Neuronal stem cell (in vitro differentiated cells): ENCODE measurements at regions not wholly inside any gene's neighbourhood (a gene's known extent, or its start where the extent isn't known, plus 50 kb on each side); places are given as distances from the start of the nearest gene placed in this dataset.

ENCODE experiments used
- DNase-seq: peaks from one replicate; pipeline ENCODE4 v3.0.0-alpha.2; 2013; ENCODE audit warnings: low spot score
- H2AFZ ChIP-seq: one replicate; pipeline ENCODE4 v1.6.1; 2013; ENCODE audit warnings: mild to moderate bottlenecking, low read length, inconsistent platforms
- H2AK5ac ChIP-seq: 2 replicates; pipeline ENCODE4 v1.6.1; 2013; ENCODE audit warnings: low read depth, mild to moderate bottlenecking, inconsistent platforms, low read length, moderate library complexity, mixed read lengths
- H2BK120ac ChIP-seq: 2 replicates; pipeline ENCODE4 v1.6.1; 2013; ENCODE audit warnings: low read depth, mild to moderate bottlenecking, inconsistent platforms, low read length, moderate library complexity, mixed read lengths
- H2BK12ac ChIP-seq: one replicate; pipeline ENCODE4 v1.6.1; 2013; ENCODE audit warnings: low read length, inconsistent platforms
- H2BK15ac ChIP-seq: 2 replicates; pipeline ENCODE4 v1.6.1; 2013; ENCODE audit warnings: mild to moderate bottlenecking, low read length, inconsistent platforms, mixed read lengths
- H2BK5ac ChIP-seq: one replicate; pipeline ENCODE4 v1.6.1; 2013; ENCODE audit warnings: inconsistent platforms, mild to moderate bottlenecking, low read length, moderate library complexity
- H3K14ac ChIP-seq: one replicate; pipeline ENCODE4 v1.6.1; 2013; ENCODE audit warnings: low read length, inconsistent platforms
- H3K18ac ChIP-seq: 2 replicates; pipeline ENCODE4 v1.6.1; 2013; ENCODE audit warnings: low read length, inconsistent platforms
- H3K23ac ChIP-seq: 2 replicates; pipeline ENCODE4 v1.6.1; 2013; ENCODE audit warnings: low read depth, mild to moderate bottlenecking, mixed read lengths, low read length, inconsistent platforms; ENCODE audit not compliant: poor library complexity
- H3K27ac ChIP-seq: replicated peaks from 3 replicates; pipeline ENCODE4 v1.5.1; 2013; ENCODE audit warnings: low read length, inconsistent platforms
- H3K27me3 ChIP-seq, 3 experiments: 2 replicates each; pipeline ENCODE4 v1.6.1; 2013; ENCODE audit warnings: low read length in 3 of 3, mild to moderate bottlenecking in 2 of 3, inconsistent platforms in 1 of 3, low read depth in 1 of 3, mixed read lengths in 1 of 3, moderate library complexity in 1 of 3; ENCODE audit not compliant: control insufficient read depth in 3 of 3, insufficient read depth in 3 of 3
- H3K36me3 ChIP-seq, 2 donors: replicated peaks in 1 of 2; 2 replicates each; pipeline ENCODE4 v1.6.1; 2013; ENCODE audit warnings: low read length in 2 of 2; ENCODE audit not compliant: control insufficient read depth in 2 of 2, insufficient read depth in 2 of 2
- H3K4ac ChIP-seq: 2 replicates; pipeline ENCODE4 v1.6.1; 2013; ENCODE audit warnings: inconsistent platforms, mild to moderate bottlenecking, low read length, moderate library complexity
- H3K4me1 ChIP-seq, 2 donors: 1 replicate in 1 of 2; 2 replicates in 1 of 2; pipeline ENCODE4 v1.6.1; 2013; ENCODE audit warnings: low read length in 2 of 2, low read depth in 1 of 2; ENCODE audit not compliant: control insufficient read depth in 2 of 2, insufficient read depth in 1 of 2
- H3K4me2 ChIP-seq: one replicate; pipeline ENCODE4 v1.6.1; 2013; ENCODE audit warnings: mild to moderate bottlenecking, low read length, inconsistent platforms; ENCODE audit not compliant: insufficient read depth, poor library complexity, severe bottlenecking
- H3K4me3 ChIP-seq, 2 donors: 2 replicates each; pipeline ENCODE4 v1.5.1; 2013; ENCODE audit warnings: low read length in 2 of 2, mild to moderate bottlenecking in 2 of 2, inconsistent platforms in 1 of 2, moderate library complexity in 1 of 2
- H3K79me1 ChIP-seq: one replicate; pipeline ENCODE4 v1.6.1; 2013; ENCODE audit warnings: low read depth, mild to moderate bottlenecking, inconsistent platforms, low read length, moderate library complexity
- H3K9ac ChIP-seq: one replicate; pipeline ENCODE4 v1.6.1; 2013; ENCODE audit warnings: mild to moderate bottlenecking, low read depth, low read length, inconsistent platforms; ENCODE audit not compliant: poor library complexity
- H3K9me3 ChIP-seq, 2 donors: replicated peaks in 1 of 2; 2 replicates each; pipeline versions ENCODE3 to v1.6.1; 2013; ENCODE audit warnings: low read length in 2 of 2, mild to moderate bottlenecking in 2 of 2, inconsistent platforms in 1 of 2, low read depth in 1 of 2, mixed read lengths in 1 of 2, moderate library complexity in 1 of 2; ENCODE audit not compliant: control insufficient read depth in 2 of 2, insufficient read depth in 1 of 2
- H4K8ac ChIP-seq: one replicate; pipeline ENCODE4 v1.6.1; 2013; ENCODE audit warnings: low read depth, mild to moderate bottlenecking, inconsistent platforms, low read length, moderate library complexity
- H4K91ac ChIP-seq: one replicate; pipeline ENCODE4 v1.6.1; 2013; ENCODE audit warnings: low read length, low read depth, mild to moderate bottlenecking, inconsistent platforms; ENCODE audit not compliant: poor library complexity
- WGBS, 2 donors: extraction: QIAGEN DNeasy Blood & Tissue Kit; methylation state at CpG; one replicate each; pipeline ENCODE4 v1.1.7; 2013; ENCODE audit warnings: missing lambda C conversion rate in 2 of 2, mixed read lengths in 1 of 2; ENCODE audit not compliant: insufficient read length in 2 of 2, insufficient replicate concordance in 1 of 2; ENCODE audit errors: extremely low coverage in 2 of 2; 5-methylcytosine and 5-hydroxymethylcytosine counted together

- Histone ChIP-seq H2BK15ac (no peak overlapping the region), H3K4me3 (no peak overlapping the region), H3K9ac (no peak overlapping the region), H2BK5ac (no peak overlapping the region), H3K23ac (no peak overlapping the region), H2BK120ac (no peak overlapping the region), H3K79me1 (no peaks in the 10 kb centered on the region), H4K8ac (no peak overlapping the region), H2BK12ac (no peak overlapping the region), H3K4ac (no peak overlapping the region), H2AK5ac (no peak overlapping the region), H4K91ac (no peak overlapping the region), H3K9me3 (no peaks in the 10 kb centered on the region), H3K27me3 (no peaks in the 10 kb centered on the region), H3K4me2 (no peak overlapping the region), H3K18ac (no peak overlapping the region), H3K4me1 (no peaks in the 10 kb centered on the region), H3K36me3 (no peaks in the 10 kb centered on the region), H3K27ac (no peak overlapping the region), H3K14ac (no peak overlapping the region), H2AFZ (no peak overlapping the region)
- DNase-seq, result no peak
Observed at GRCh38 chr17:54028986-54029580, 206.4 kb downstream of the KIF2B start.

GRCh38 chr17:54029986-54030385 is 207.3 kb downstream of the KIF2B start:
- H3K4me3 ChIP-seq, result no peak overlapping the region
- no CpG with 5 or more reads among the region's 5 CpGs for WGBS, 2 donors

DNA sequence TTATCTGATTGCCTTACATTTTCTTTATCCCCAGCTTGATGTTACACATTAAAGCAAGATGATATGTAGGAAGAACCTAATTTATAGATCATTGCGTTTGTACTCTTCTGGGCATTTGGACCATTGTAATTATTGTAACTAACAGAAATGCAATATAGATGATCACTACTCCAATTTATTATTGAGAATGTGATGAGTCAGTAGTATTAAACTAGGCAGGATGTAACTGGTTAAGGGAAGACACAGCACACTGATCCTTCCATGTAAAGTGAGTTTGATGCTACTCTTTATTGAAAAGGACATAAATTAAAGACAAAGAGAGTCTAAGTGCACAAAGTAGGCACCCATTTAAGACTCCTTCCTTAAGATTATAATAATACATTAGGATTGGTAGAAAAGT is 223.8 kb downstream of the KIF2B start:
- Histone ChIP-seq H3K9ac (no peak overlapping the region), H3K4ac (no peak overlapping the region), H2BK5ac (no peak overlapping the region), H3K14ac (no peak overlapping the region), H3K18ac (no peak overlapping the region), H3K36me3 (no peaks in the 10 kb centered on the region), H3K4me3 (no peak overlapping the region), H3K27me3 (no peaks in the 10 kb centered on the region), H4K91ac (no peak overlapping the region), H3K9me3 (peaks cover 5% of the 10 kb centered on the region in 2 donors), H3K27ac (no peak overlapping the region), H3K23ac (no peak overlapping the region), H2AK5ac (no peak overlapping the region), H2AFZ (no peak overlapping the region), H2BK15ac (no peak overlapping the region), H2BK120ac (no peak overlapping the region), H3K4me1 (no peaks in the 10 kb centered on the region), H3K79me1 (no peaks in the 10 kb centered on the region), H2BK12ac (no peak overlapping the region), H4K8ac (no peak overlapping the region), H3K4me2 (no peak overlapping the region)
- no CpG with 5 or more reads among the region's 1 CpG for WGBS, 2 donors
- no peak for DNase-seq

More at GRCh38 chr17:54029986-54030385, 207.3 kb downstream of the KIF2B start:
- no peak overlapping the region for H3K27ac ChIP-seq
- H3K4me1 ChIP-seq, result no peaks in the 10 kb centered on the region
- DNase-seq, result no peak
- H3K79me1 ChIP-seq, result no peaks in the 10 kb centered on the region
- H2BK120ac ChIP-seq, result no peak overlapping the region
- H3K36me3 ChIP-seq, result no peaks in the 10 kb centered on the region
- H3K14ac ChIP-seq, result no peak overlapping the region
- no peak overlapping the region for H3K18ac ChIP-seq
- H3K9me3 ChIP-seq, result no peaks in the 10 kb centered on the region
- H2BK15ac ChIP-seq, result no peak overlapping the region
- no peak overlapping the region for H4K91ac ChIP-seq
- H3K4ac ChIP-seq, result no peak overlapping the region
- no peak overlapping the region for H3K9ac ChIP-seq
- no peak overlapping the region for H2BK12ac ChIP-seq
- no peak overlapping the region for H2AK5ac ChIP-seq
- H4K8ac ChIP-seq, result no peak overlapping the region
- H3K4me2 ChIP-seq, result no peak overlapping the region
- H2BK5ac ChIP-seq, result no peak overlapping the region
- H3K23ac ChIP-seq, result no peak overlapping the region
- no peak overlapping the region for H2AFZ ChIP-seq
- no peaks in the 10 kb centered on the region for H3K27me3 ChIP-seq

DNA sequence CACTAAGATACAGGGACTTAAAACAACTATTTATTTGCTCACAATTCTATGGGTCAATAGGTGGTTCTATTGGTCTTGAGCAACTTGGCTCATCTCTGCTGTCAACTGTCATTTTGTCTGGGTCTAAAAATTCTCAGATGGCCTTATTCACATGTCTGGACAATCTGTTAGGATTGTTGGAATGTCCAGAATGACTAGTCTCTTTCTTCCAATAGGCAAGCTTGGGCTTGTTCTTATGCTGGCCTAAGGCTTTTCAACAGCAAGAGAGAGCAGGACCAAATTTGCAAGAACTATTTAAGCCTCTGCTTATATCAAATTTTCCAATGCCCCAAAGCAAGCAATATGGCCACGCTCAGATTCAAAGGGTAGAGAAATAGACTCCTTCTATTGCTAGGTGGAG is 240.9 kb downstream of the KIF2B start:
- Histone ChIP-seq H3K4me2 (no peak overlapping the region), H3K4me1 (no peaks in the 10 kb centered on the region), H3K4me3 (no peak overlapping the region), H3K18ac (no peak overlapping the region), H3K9me3 (no peaks in the 10 kb centered on the region), H2BK15ac (no peak overlapping the region), H3K36me3 (no peaks in the 10 kb centered on the region), H3K79me1 (no peaks in the 10 kb centered on the region), H3K27ac (no peak overlapping the region), H2AK5ac (no peak overlapping the region), H3K23ac (no peak overlapping the region), H2BK120ac (no peak overlapping the region), H2BK12ac (no peak overlapping the region), H3K4ac (no peak overlapping the region), H4K91ac (no peak overlapping the region), H3K14ac (no peak overlapping the region), H4K8ac (no peak overlapping the region), H2BK5ac (no peak overlapping the region), H3K9ac (no peak overlapping the region), H3K27me3 (no peaks in the 10 kb centered on the region), H2AFZ (no peak overlapping the region)
- DNase-seq, result no peak
- WGBS, 2 donors, result no CpG with 5 or more reads among the region's 1 CpG
